GM21367 (cell line): ENCODE measurements at regions not wholly inside any gene's neighbourhood (a gene's known extent, or its start where the extent isn't known, plus 50 kb on each side); places are given as distances from the start of the nearest gene placed in this dataset.

Source experiments
- ATAC-seq: cut with Tn5 transposase; IDR thresholded peaks from one replicate; pipeline ENCODE4 v1.9.1; 2021; ENCODE audit not compliant: unreplicated experiment

GRCh38 chr4:13142191-13142590 lies 341.9 kb downstream of the RAB28 start:
- ATAC-seq, result no peak

- no peak for ATAC-seq
Measured at GRCh38 chr4:13137390-13137789, 346.8 kb downstream of the RAB28 start.

- no peak for ATAC-seq
Measured at GRCh38 chr4:13133700-13134099, 350.4 kb downstream of the RAB28 start.

GRCh38 chr4:13130848-13131247 lies 353.3 kb downstream of the RAB28 start:
- ATAC-seq, result no peak

GRCh38 chr4:13129095-13129494 lies 355.0 kb downstream of the RAB28 start:
- ATAC-seq, result no peak

GRCh38 chr4:13126976-13127910 lies 356.9 kb downstream of the RAB28 start:
- ATAC-seq, result no peak

GRCh38 chr4:13118633-13119032 lies 365.5 kb downstream of the RAB28 start:
- no peak for ATAC-seq

GRCh38 chr4:13117185-13117584 lies 367.0 kb downstream of the RAB28 start:
- no peak for ATAC-seq

GRCh38 chr4:13112030-13112429 lies 372.1 kb downstream of the RAB28 start:
- no peak for ATAC-seq

GRCh38 chr4:13109536-13109935 lies 374.6 kb downstream of the RAB28 start:
- ATAC-seq, result no peak

GRCh38 chr4:13108096-13108495 lies 376.0 kb downstream of the RAB28 start:
- no peak for ATAC-seq

GRCh38 chr4:13103382-13104015 lies 380.6 kb downstream of the RAB28 start:
- no peak for ATAC-seq

GRCh38 chr4:13102092-13102742 lies 381.9 kb downstream of the RAB28 start:
- ATAC-seq, result no peak

- ATAC-seq, result no peak
Measured at GRCh38 chr4:13097971-13098370, 386.2 kb downstream of the RAB28 start.

- no peak for ATAC-seq
Measured at GRCh38 chr4:13095722-13096121, 388.4 kb downstream of the RAB28 start.

- no peak for ATAC-seq
Measured at GRCh38 chr4:13093170-13093569, 391.0 kb downstream of the RAB28 start.

- no peak for ATAC-seq
Measured at GRCh38 chr4:13092702-13093101, 391.4 kb downstream of the RAB28 start.

- ATAC-seq, result no peak
Measured at GRCh38 chr4:13089659-13089998, 394.5 kb downstream of the RAB28 start.

- ATAC-seq, result no peak
Measured at GRCh38 chr4:13088726-13089658, 395.1 kb downstream of the RAB28 start.

GRCh38 chr4:13087041-13087440 lies 397.1 kb downstream of the RAB28 start:
- no peak for ATAC-seq

- ATAC-seq, result no peak
Measured at GRCh38 chr4:13084210-13084609, 399.9 kb downstream of the RAB28 start.
